ENCODE measurements at regions not wholly inside any gene's neighbourhood (a gene's known extent, or its start where the extent isn't known, plus 50 kb on each side); places are given as distances from the start of the nearest gene placed in this dataset.

DNA sequence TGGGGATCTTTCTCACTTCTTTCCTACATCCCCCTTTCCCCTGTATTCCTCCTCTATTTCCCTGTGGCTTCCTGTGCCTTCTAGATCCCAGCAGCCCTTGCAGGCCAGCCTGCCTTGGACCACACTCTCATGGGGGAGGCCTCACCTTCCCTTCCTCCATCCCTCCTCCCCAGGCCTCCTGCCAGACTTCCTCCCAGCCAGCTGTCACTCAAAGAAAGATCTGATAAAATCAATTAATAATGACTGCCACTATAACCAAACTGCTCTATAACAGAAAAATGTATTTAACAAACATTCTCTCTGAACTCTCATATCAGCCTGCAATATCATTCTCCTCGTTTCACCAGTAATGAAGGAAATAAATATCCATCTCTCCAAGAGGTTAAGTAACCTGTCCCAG is 144.9 kb upstream of the SIX2 start:
- TF ChIP-seq POLR2AphosphoS5 (IDR thresholded peaks at IDR 0.05) (no peak), POLR2A (IDR thresholded peaks at IDR 0.05) (no peak)

Measured in spleen (tissue), 3 donors.